ENCODE measurements at regions not wholly inside any gene's neighbourhood (a gene's known extent, or its start where the extent isn't known, plus 50 kb on each side); places are given as distances from the start of the nearest gene placed in this dataset.

DNA sequence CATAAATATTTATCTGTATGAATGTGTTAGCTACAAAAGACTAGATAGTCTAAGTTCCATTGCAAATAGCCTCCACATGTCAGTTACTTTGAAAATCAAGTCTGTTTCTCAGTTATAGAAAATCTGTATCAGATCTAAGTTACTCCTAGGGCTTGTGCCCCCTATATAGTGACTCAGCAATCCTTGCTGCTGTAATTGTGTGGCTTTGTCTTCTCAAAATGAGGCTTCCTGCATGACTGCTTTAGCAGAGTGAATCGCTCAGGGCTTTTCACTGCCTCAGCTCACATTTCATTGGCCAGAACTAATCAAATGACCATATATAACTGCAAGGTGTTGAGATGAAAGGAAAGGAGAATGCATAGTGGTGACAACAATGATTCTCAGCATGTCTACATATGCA is 552.2 kb upstream of the STXBP6 start:
- TF ChIP-seq, protein P1, sequence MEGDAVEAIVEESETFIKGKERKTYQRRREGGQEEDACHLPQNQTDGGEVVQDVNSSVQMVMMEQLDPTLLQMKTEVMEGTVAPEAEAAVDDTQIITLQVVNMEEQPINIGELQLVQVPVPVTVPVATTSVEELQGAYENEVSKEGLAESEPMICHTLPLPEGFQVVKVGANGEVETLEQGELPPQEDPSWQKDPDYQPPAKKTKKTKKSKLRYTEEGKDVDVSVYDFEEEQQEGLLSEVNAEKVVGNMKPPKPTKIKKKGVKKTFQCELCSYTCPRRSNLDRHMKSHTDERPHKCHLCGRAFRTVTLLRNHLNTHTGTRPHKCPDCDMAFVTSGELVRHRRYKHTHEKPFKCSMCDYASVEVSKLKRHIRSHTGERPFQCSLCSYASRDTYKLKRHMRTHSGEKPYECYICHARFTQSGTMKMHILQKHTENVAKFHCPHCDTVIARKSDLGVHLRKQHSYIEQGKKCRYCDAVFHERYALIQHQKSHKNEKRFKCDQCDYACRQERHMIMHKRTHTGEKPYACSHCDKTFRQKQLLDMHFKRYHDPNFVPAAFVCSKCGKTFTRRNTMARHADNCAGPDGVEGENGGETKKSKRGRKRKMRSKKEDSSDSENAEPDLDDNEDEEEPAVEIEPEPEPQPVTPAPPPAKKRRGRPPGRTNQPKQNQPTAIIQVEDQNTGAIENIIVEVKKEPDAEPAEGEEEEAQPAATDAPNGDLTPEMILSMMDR (IDR thresholded peaks at IDR 0.05) = no peak
- intact Hi-C loops (cut with DNase I; ENCODE audit: low total_unique reads) = no loop called here
- no peaks in the 10 kb centered on the region for H3K4me1 ChIP-seq
- no peaks in the 10 kb centered on the region for H3K27me3 ChIP-seq
- peaks cover 0 to 3% (median 0%) of the 10 kb centered on the region in 3 donors for H3K9me3 ChIP-seq
- DNase-seq = no peak
- H3K27ac ChIP-seq = no peak overlapping the region
- no peaks in the 10 kb centered on the region for H3K36me3 ChIP-seq
- H3K4me3 ChIP-seq = no peak overlapping the region

DNA sequence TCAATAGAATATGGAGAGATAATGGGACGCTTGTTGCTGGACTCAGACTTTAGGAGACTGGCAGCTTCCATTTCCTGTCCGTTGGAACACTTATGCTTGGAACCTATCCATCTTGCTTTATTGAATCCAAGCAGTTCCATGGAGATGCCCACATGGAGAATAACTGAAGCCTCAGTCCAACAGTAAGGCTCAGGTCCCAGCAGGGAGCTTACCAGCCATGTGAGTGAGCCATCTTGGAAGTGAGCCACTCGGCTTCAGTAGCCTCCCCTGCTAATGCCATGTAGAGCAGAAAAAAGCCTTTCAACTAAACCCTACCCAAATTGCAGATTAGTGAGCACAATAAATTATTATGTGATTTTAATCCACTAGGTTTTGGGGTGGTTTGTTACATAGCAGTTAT is 538.8 kb upstream of the STXBP6 start:
- Histone ChIP-seq H3K36me3 (no peaks in the 10 kb centered on the region), H3K4me3 (no peak overlapping the region), H3K4me1 (no peaks in the 10 kb centered on the region), H3K27me3 (no peaks in the 10 kb centered on the region), H3K27ac (no peak overlapping the region), H3K9me3 (no peaks in the 10 kb centered on the region)
- intact Hi-C loops (cut with DNase I; ENCODE audit: low total_unique reads) = no loop called here
- no peak for DNase-seq
- TF ChIP-seq, protein P1 (IDR thresholded peaks at IDR 0.05) = no peak

DNA sequence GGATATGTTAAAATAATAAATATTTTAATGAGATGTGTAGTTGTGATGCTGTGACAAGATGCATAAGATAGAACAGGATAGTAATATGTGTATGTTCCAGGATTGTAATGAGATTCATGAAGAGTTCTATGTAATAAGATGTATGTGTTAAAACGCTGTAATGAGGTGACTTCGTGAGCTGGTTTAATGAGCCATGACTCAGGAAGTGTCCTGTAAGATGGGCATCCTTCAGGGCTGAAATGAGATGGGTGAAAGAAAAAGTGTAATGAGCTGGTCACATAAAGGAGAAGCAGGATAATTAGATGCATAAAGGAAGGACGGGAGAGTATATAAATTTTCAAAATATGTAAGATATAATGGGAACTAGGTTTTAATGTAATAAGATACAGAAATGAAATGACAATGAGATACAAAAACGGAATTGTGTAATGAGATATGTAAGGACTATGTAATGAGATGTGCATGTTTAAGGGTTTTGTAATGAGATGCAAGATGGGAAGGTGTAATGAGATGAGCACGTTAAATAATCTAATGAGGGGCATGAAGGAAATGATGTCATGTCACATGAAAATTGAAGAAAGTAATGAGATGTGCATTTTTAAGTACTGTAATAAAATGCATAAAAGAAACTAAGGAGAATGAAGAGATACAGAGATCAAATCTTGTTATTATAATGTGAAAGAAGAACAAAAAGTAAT is 524.8 kb upstream of the STXBP6 start:
- H3K4me1 ChIP-seq = no peaks in the 10 kb centered on the region
- TF ChIP-seq, protein P1 (IDR thresholded peaks at IDR 0.05) = no peak
- no peaks in the 10 kb centered on the region for H3K9me3 ChIP-seq
- no peaks in the 10 kb centered on the region for H3K36me3 ChIP-seq
- DNase-seq = no peak
- no peaks in the 10 kb centered on the region for H3K27me3 ChIP-seq
- intact Hi-C loops (cut with DNase I; ENCODE audit: low total_unique reads) = no loop called here
- no peak overlapping the region for H3K4me3 ChIP-seq
- H3K27ac ChIP-seq = no peak overlapping the region

DNA sequence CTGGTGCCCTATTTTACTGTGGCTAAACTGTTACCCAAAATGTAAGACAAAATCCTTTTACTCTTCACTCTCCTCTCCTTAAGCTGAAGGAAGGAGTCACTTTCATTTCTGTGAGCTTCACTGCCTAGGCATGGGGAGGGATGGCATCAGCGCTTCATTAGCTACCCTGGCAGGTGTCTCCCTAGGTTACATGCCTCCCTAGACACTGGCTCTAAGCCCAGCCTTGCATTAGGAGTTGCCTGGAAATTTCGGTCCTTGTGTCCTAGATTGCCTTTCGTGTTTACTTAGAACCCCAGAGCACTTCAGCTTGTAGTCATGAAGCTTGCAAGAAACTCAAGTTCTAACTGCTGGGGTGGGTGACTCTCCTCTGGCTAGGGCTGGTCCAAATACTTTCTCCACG is 520.5 kb upstream of the STXBP6 start:
- TF ChIP-seq, protein P1 (IDR thresholded peaks at IDR 0.05) = no peak
- H3K36me3 ChIP-seq = no peaks in the 10 kb centered on the region
- no peak overlapping the region for H3K27ac ChIP-seq
- intact Hi-C loops (cut with DNase I; ENCODE audit: low total_unique reads) = no loop called here
- H3K4me1 ChIP-seq = no peaks in the 10 kb centered on the region
- DNase-seq = no peak
- H3K27me3 ChIP-seq = no peaks in the 10 kb centered on the region
- no peaks in the 10 kb centered on the region for H3K9me3 ChIP-seq
- H3K4me3 ChIP-seq = no peak overlapping the region

DNA sequence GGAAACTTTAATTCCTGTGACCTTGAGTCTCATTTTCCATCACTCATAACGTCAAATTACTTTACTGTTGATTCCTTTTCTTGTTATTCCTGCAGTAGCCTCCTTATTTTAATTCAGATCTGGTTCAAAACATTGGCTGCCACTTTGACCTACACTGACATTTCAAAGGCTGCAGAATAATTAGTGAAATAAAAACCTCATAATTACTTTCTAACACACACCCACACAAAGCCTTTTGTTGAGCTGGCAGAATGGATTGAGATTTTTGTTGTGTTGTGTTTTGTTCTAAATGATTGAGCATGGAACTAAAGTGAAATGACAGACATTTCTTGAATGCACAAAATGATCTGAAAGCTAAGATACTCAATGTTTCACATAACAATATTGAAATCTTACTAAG is 507.5 kb upstream of the STXBP6 start:
- intact Hi-C loops (cut with DNase I; ENCODE audit: low total_unique reads) = no loop called here
- Histone ChIP-seq H3K27me3 (no peaks in the 10 kb centered on the region), H3K27ac (no peak overlapping the region), H3K36me3 (no peaks in the 10 kb centered on the region), H3K9me3 (no peaks in the 10 kb centered on the region), H3K4me1 (no peaks in the 10 kb centered on the region), H3K4me3 (no peak overlapping the region)
- DNase-seq = no peak
- TF ChIP-seq, protein P1 (IDR thresholded peaks at IDR 0.05) = no peak

DNA sequence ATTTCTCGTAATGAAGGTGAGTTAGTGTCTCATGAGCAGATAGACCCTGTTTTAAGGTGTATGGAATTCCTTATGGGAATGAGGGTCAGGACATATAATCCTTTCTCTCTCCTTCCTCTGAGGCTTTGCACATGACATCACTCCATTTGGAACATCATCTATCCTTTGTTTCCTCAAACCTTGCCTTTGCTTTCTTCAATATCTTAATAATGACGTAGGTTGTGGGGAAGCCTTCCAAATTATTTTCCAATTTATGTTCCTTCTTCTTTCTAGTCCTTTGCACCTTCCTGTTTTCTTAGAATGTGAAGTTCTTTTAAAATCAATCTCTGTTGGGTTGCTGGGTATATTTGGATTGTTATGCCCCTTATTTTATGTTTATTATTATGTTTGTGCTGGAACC is 502.9 kb upstream of the STXBP6 start:
- TF ChIP-seq, protein P1 (IDR thresholded peaks at IDR 0.05) = no peak
- Histone ChIP-seq H3K4me3 (no peak overlapping the region), H3K4me1 (no peaks in the 10 kb centered on the region), H3K27ac (no peak overlapping the region), H3K36me3 (no peaks in the 10 kb centered on the region), H3K27me3 (no peaks in the 10 kb centered on the region), H3K9me3 (no peaks in the 10 kb centered on the region)
- no peak for DNase-seq
- intact Hi-C loops (cut with DNase I; ENCODE audit: low total_unique reads) = no loop called here

Data from tibial artery (tissue), 4 donors.